ENCODE measurements at regions not wholly inside any gene's neighbourhood (a gene's known extent, or its start where the extent isn't known, plus 50 kb on each side); places are given as distances from the start of the nearest gene placed in this dataset.

DNA sequence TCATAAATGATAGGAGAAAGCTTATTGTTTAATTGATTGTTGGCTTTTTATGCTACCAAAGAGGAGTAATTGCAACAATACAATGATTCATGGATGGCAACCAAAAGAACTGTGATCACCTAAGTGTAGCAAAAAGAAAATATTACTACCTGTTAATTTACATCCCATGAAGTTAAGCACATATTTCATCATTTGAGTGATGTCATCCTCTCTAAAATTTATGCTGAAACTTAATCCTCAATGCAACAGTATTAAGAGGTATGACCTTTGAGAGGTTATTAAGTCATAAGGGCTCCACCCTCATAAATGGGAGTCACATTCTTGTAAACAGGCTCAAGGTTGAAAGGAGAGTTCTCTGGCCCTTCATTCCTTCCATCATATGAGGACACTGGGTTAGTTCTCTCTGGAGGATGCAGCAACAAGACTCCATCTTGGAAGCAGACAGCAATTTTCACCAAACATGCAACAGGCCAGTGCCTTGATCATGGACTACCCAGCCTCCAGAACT lies 190.6 kb upstream of the GRIK2 start:
- TF ChIP-seq CTCF (IDR thresholded peaks at IDR 0.05; ENCODE audit: low read depth, low read length) (no peak), MAX (IDR thresholded peaks at IDR 0.05; ENCODE audit: low read depth, low read length) (no peak), POLR2A (IDR thresholded peaks at IDR 0.05; ENCODE audit: extremely low read depth, insufficient read length) (no peak)
